Colonic mucosa (tissue), 4 donors: ENCODE measurements at regions not wholly inside any gene's neighbourhood (a gene's known extent, or its start where the extent isn't known, plus 50 kb on each side); places are given as distances from the start of the nearest gene placed in this dataset.
"Not testable (repeated sequence)": the region's sequence is repeated elsewhere in the genome, so short reads cannot be mapped to it uniquely, and the experiment has no call there.

Source experiments
- DNase-seq: peaks from one replicate; pipeline ENCODE4 v3.0.0-alpha.2; 2020
- H3K27ac ChIP-seq: fragments of 200-600 bp; one replicate; pipeline ENCODE4 v1.8.0; 2021
- H3K27me3 ChIP-seq: fragments of 200-600 bp; one replicate; pipeline ENCODE4 v1.8.0; 2021
- H3K36me3 ChIP-seq: fragments of 200-600 bp; one replicate; pipeline ENCODE4 v1.8.0; 2021
- H3K4me1 ChIP-seq: fragments of 200-600 bp; one replicate; pipeline ENCODE4 v1.8.0; 2021; ENCODE audit warnings: mild to moderate bottlenecking
- H3K4me3 ChIP-seq: fragments of 200-600 bp; one replicate; pipeline ENCODE4 v1.8.0; 2021
- H3K9ac ChIP-seq, 2 donors: one replicate each; pipeline ENCODE4 v1.7.0; 2013; ENCODE audit warnings: control low read depth in 2 of 2, low read depth in 2 of 2, low read length in 2 of 2
- H3K9me3 ChIP-seq: fragments of 200-600 bp; one replicate; pipeline ENCODE4 v1.8.0; 2021
- CTCF ChIP-seq: fragments of 200-600 bp; IDR thresholded peaks from one replicate; pipeline ENCODE4 v1.8.0; 2022; ENCODE audit warnings: antibody characterized with exemption, mild to moderate bottlenecking
- intact Hi-C: fragments of 100-400 bp; cut with DNase I; formaldehyde crosslinking; loops from one replicate; pipeline ENCODE4 v1.14.1; 2022
- donor health status: healthy.
- donor health status: DM: no; HTN: no; CAD: no.
- donor health status: DM: no; HTN: no; CAD: no.

- DNase-seq = no peak
- Histone ChIP-seq H3K27me3 (no peaks in the 10 kb centered on the region), H3K9me3 (no peaks in the 10 kb centered on the region), H3K27ac (no peak overlapping the region), H3K9ac (no peak overlapping the region), H3K4me3 (no peak overlapping the region), H3K36me3 (no peaks in the 10 kb centered on the region), H3K4me1 (no peaks in the 10 kb centered on the region)
- no peak for TF ChIP-seq CTCF
- intact Hi-C loops = no loop called here
Measured at GRCh38 chr3:5767304-5767703, 579.8 kb downstream of the EDEM1 start.

GRCh38 chr3:5768281-5768945 is 580.9 kb downstream of the EDEM1 start:
- Histone ChIP-seq H3K4me3 (no peak overlapping the region), H3K9ac (no peak overlapping the region), H3K36me3 (no peaks in the 10 kb centered on the region), H3K9me3 (no peaks in the 10 kb centered on the region), H3K4me1 (no peaks in the 10 kb centered on the region), H3K27me3 (no peaks in the 10 kb centered on the region), H3K27ac (no peak overlapping the region)
- no peak for TF ChIP-seq CTCF
- intact Hi-C loops = no loop called here
- DNase-seq = no peak

- no peak overlapping the region for H3K4me3 ChIP-seq
- intact Hi-C loops = no loop called here
- H3K4me1 ChIP-seq = no peaks in the 10 kb centered on the region
- H3K9me3 ChIP-seq = no peaks in the 10 kb centered on the region
- no peak overlapping the region for H3K27ac ChIP-seq
- no peak overlapping the region for H3K9ac ChIP-seq
- H3K36me3 ChIP-seq = no peaks in the 10 kb centered on the region
- DNase-seq = no peak
- TF ChIP-seq CTCF = no peak
- no peaks in the 10 kb centered on the region for H3K27me3 ChIP-seq
Measured at GRCh38 chr3:5769825-5770224, 582.3 kb downstream of the EDEM1 start.

GRCh38 chr3:5774337-5774736 is 586.8 kb downstream of the EDEM1 start:
- no peaks in the 10 kb centered on the region for H3K36me3 ChIP-seq
- no peak for DNase-seq

GRCh38 chr3:5775100-5775499 is 587.6 kb downstream of the EDEM1 start:
- H3K36me3 ChIP-seq, H3K9ac ChIP-seq, H3K27ac ChIP-seq, H3K4me3 ChIP-seq, H3K9me3 ChIP-seq, DNase-seq, intact Hi-C loops, H3K27me3 ChIP-seq, H3K4me1 ChIP-seq: not testable (repeated sequence)

More at GRCh38 chr3:5774337-5774736, 586.8 kb downstream of the EDEM1 start:
- no peak for TF ChIP-seq CTCF
- Histone ChIP-seq H3K9me3 (no peaks in the 10 kb centered on the region), H3K4me1 (no peaks in the 10 kb centered on the region), H3K9ac (no peak overlapping the region), H3K27ac (no peak overlapping the region), H3K4me3 (no peak overlapping the region), H3K27me3 (no peaks in the 10 kb centered on the region)
- intact Hi-C loops = no loop called here

- no peak for TF ChIP-seq CTCF
- Histone ChIP-seq H3K27ac (no peak overlapping the region), H3K27me3 (no peaks in the 10 kb centered on the region), H3K36me3 (no peaks in the 10 kb centered on the region), H3K9ac (no peak overlapping the region), H3K9me3 (no peaks in the 10 kb centered on the region), H3K4me3 (no peak overlapping the region), H3K4me1 (no peaks in the 10 kb centered on the region)
- no peak for DNase-seq
- intact Hi-C loops = no loop called here
Measured at GRCh38 chr3:5784690-5785089, 597.2 kb downstream of the EDEM1 start.
